H9 (cell line): ENCODE measurements at regions not wholly inside any gene's neighbourhood (a gene's known extent, or its start where the extent isn't known, plus 50 kb on each side); places are given as distances from the start of the nearest gene placed in this dataset.

Source experiments
- DNase-seq: peaks from one replicate; pipeline ENCODE4 v3.0.0-alpha.2; 2017
- H2AFZ ChIP-seq: one replicate; pipeline ENCODE4 v1.6.1; 2013; ENCODE audit warnings: mild to moderate bottlenecking, low read length, control low read depth, moderate library complexity
- H2AK5ac ChIP-seq: 2 replicates; pipeline ENCODE4 v1.6.1; 2013; ENCODE audit warnings: low read length, control low read depth, mixed read lengths; ENCODE audit not compliant: insufficient read length
- H2BK120ac ChIP-seq: one replicate; pipeline ENCODE4 v1.6.1; 2013; ENCODE audit warnings: low read depth, mild to moderate bottlenecking, low read length, control low read depth, inconsistent platforms; ENCODE audit not compliant: poor library complexity, severe bottlenecking
- H2BK12ac ChIP-seq: 2 replicates; pipeline ENCODE4 v1.6.1; 2013; ENCODE audit warnings: low read length, control low read depth, mixed read lengths, low read depth; ENCODE audit not compliant: insufficient read length
- H2BK15ac ChIP-seq: 2 replicates; pipeline ENCODE4 v1.6.1; 2013; ENCODE audit warnings: low read depth, low read length, control low read depth
- H2BK20ac ChIP-seq: one replicate; pipeline ENCODE4 v1.6.1; 2013; ENCODE audit warnings: low read depth, mild to moderate bottlenecking, low read length, control low read depth, inconsistent platforms; ENCODE audit not compliant: poor library complexity, severe bottlenecking
- H2BK5ac ChIP-seq: 2 replicates; pipeline ENCODE4 v1.6.1; 2013; ENCODE audit warnings: low read length, control low read depth, mixed read lengths; ENCODE audit not compliant: insufficient read length
- H3K14ac ChIP-seq: 2 replicates; pipeline ENCODE4 v1.6.1; 2013; ENCODE audit warnings: low read length, control low read depth; ENCODE audit not compliant: insufficient read depth
- H3K18ac ChIP-seq: 2 replicates; pipeline ENCODE4 v1.6.1; 2013; ENCODE audit warnings: low read depth, mild to moderate bottlenecking, mixed read lengths, low read length, control low read depth; ENCODE audit not compliant: insufficient read length
- H3K23ac ChIP-seq: 2 replicates; pipeline ENCODE4 v1.6.1; 2013; ENCODE audit warnings: low read length, control low read depth, mixed read lengths, low read depth; ENCODE audit not compliant: insufficient read length
- H3K23me2 ChIP-seq: 2 replicates; pipeline ENCODE4 v1.6.1; 2013; ENCODE audit warnings: low read depth, mild to moderate bottlenecking, mixed read lengths, low read length, control low read depth; ENCODE audit not compliant: insufficient read length, poor library complexity, severe bottlenecking
- H3K27ac ChIP-seq: 2 replicates; pipeline ENCODE4 v1.5.1; 2013; ENCODE audit warnings: low read length, control low read depth, mixed read lengths, low read depth; ENCODE audit not compliant: insufficient read length
- H3K27me3 ChIP-seq: 2 replicates; pipeline ENCODE4 v1.6.1; 2013; ENCODE audit warnings: low read length, control low read depth, inconsistent platforms; ENCODE audit not compliant: insufficient read depth
- H3K4ac ChIP-seq: 2 replicates; pipeline ENCODE4 v1.6.1; 2013; ENCODE audit warnings: low read depth, mild to moderate bottlenecking, control low read depth, inconsistent platforms, low read length, moderate library complexity
- H3K4me1 ChIP-seq: 2 replicates; pipeline ENCODE4 v1.6.1; 2013; ENCODE audit warnings: low read length, control low read depth, inconsistent platforms; ENCODE audit not compliant: insufficient read depth
- H3K4me2 ChIP-seq: 2 replicates; pipeline ENCODE4 v1.6.1; 2013; ENCODE audit warnings: low read length, control low read depth, mixed read lengths; ENCODE audit not compliant: insufficient read length, insufficient read depth
- H3K56ac ChIP-seq: 2 replicates; pipeline ENCODE4 v1.6.1; 2013; ENCODE audit warnings: low read depth, mild to moderate bottlenecking, mixed read lengths, low read length, control low read depth; ENCODE audit not compliant: insufficient read length
- H3K79me1 ChIP-seq: 2 replicates; pipeline ENCODE4 v1.6.1; 2013; ENCODE audit warnings: low read depth, mild to moderate bottlenecking, moderate library complexity, low read length, control low read depth, inconsistent platforms; ENCODE audit not compliant: insufficient read depth, poor library complexity, severe bottlenecking
- H3K79me2 ChIP-seq: 2 replicates; pipeline ENCODE4 v1.6.1; 2013; ENCODE audit warnings: low read length, control low read depth, inconsistent platforms; ENCODE audit not compliant: insufficient read depth
- H3K9ac ChIP-seq: 2 replicates; pipeline ENCODE4 v1.6.1; 2013; ENCODE audit warnings: low read length, control low read depth, mixed read lengths; ENCODE audit not compliant: insufficient read length; ENCODE audit errors: extremely low read depth
- H3K9me3 ChIP-seq: one replicate; pipeline ENCODE4 v1.6.1; 2013; ENCODE audit warnings: low read depth, low read length, inconsistent platforms; ENCODE audit not compliant: control insufficient read depth
- H3T11ph ChIP-seq: one replicate; pipeline ENCODE4 v1.6.1; 2013; ENCODE audit warnings: mild to moderate bottlenecking, low read length, control low read depth, inconsistent platforms
- H4K20me1 ChIP-seq: one replicate; pipeline ENCODE4 v1.6.1; 2013; ENCODE audit not compliant: control insufficient read depth, insufficient read length, insufficient read depth
- H4K5ac ChIP-seq: 2 replicates; pipeline ENCODE4 v1.6.1; 2013; ENCODE audit warnings: low read depth, mild to moderate bottlenecking, mixed read lengths, low read length, control low read depth; ENCODE audit not compliant: insufficient read length
- H4K8ac ChIP-seq: replicated peaks from 2 replicates; pipeline ENCODE4 v1.6.1; 2013; ENCODE audit warnings: low read length, control low read depth, mixed read lengths, low read depth; ENCODE audit not compliant: insufficient read length
- H4K91ac ChIP-seq: 2 replicates; pipeline ENCODE4 v1.6.1; 2013; ENCODE audit warnings: low read depth, mild to moderate bottlenecking, moderate library complexity, mixed read lengths, low read length, control low read depth; ENCODE audit not compliant: insufficient read length
- H3K27ac Mint-ChIP-seq, 3 experiments: 2 replicates in 2 of 3; 3 replicates in 1 of 3; pipeline ENCODE4 v1.8.0; 2020 to 2021; ENCODE audit warnings: mixed read lengths in 3 of 3, mild to moderate bottlenecking in 1 of 3, moderate library complexity in 1 of 3
- H3K27me3 Mint-ChIP-seq: 2 replicates; pipeline ENCODE4 v1.8.0; 2021; ENCODE audit warnings: low read depth, mild to moderate bottlenecking, moderate library complexity, mixed read lengths
- H3K36me3 Mint-ChIP-seq, 3 experiments: 2 replicates in 2 of 3; 3 replicates in 1 of 3; pipeline ENCODE4 v1.8.0; 2020 to 2021; ENCODE audit warnings: low read depth in 3 of 3, mixed read lengths in 3 of 3; ENCODE audit not compliant: insufficient read depth in 1 of 3
- H3K4me1 Mint-ChIP-seq, 2 experiments: 2 replicates each; pipeline ENCODE4 v1.8.0; 2020; ENCODE audit warnings: mixed read lengths in 2 of 2
- H3K4me3 Mint-ChIP-seq, 2 experiments: 2 replicates in 1 of 2; 3 replicates in 1 of 2; pipeline ENCODE4 v1.8.0; 2020 to 2021; ENCODE audit warnings: mild to moderate bottlenecking in 2 of 2, mixed read lengths in 2 of 2, moderate library complexity in 1 of 2
- H3K9me3 Mint-ChIP-seq, 2 experiments: 2 replicates in 1 of 2; 3 replicates in 1 of 2; pipeline ENCODE4 v1.8.0; 2020; ENCODE audit warnings: mild to moderate bottlenecking in 2 of 2, mixed read lengths in 2 of 2, moderate library complexity in 1 of 2
- WGBS: extraction: QIAGEN DNeasy Blood & Tissue Kit; methylation state at CpG from one replicate; pipeline ENCODE4 v1.1.7; 2013; ENCODE audit warnings: missing lambda C conversion rate, low lambda C conversion rate, mixed read lengths; ENCODE audit not compliant: insufficient read length; ENCODE audit errors: extremely low coverage; 5-methylcytosine and 5-hydroxymethylcytosine counted together
- TF ChIP-seq, protein P1 (sequence below): fragments of 200-600 bp; sonication (generic); conservative IDR thresholded peaks from 3 replicates; pipeline ENCODE4 v1.8.0; 2021; ENCODE audit warnings: antibody characterized with exemption, mild to moderate bottlenecking

DNA sequence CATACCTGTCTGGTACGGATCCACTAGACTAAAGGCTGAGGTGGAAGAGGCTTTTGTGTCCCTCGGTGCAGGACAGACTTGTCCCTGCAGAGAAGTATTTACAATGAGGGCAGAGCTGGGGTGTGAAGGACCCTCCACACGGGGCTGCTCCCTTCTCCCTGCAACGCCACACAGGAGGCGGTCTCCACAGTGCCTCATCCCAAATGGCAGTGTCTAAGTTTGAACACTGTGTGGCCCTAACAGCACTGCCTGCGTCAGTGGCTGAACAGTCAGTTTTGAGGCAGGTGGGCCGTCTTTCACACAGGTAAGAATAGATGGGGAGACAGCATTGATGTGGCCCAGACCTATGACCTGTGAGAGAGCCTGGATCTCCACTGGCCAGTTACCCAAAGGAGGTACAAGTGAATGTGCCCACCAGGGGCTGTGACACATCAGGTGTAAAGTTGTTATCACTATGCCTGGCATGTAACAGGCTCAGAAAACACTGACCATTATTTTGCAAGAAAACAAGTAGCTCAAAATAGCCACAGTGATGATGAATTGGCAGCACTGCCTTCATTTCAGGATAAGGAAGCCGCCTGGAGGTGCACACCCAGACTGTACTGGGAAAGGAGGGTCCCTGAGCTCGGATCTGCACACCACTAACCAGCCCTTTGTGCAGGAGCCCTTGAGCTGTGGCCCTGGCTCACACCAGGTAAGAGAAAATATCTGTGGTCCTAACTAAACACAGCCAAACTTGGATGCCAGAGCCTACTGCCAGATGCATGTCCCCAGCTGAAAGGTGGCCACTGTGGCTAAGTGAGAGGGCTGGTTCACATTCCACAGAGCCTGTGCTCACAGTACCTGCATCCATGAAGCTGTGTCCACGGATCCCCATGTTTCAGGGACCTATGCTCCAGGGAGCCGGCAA is 246.7 kb downstream of the DLL1 start:
- Histone ChIP-seq H3K79me2 (no peaks in the 10 kb centered on the region), H3T11ph (no peak overlapping the region), H3K4me1 (peaks cover 3% of the 10 kb centered on the region; the same call in 1 of the 2 replicates), H4K5ac (no peak overlapping the region), H2AFZ (no peak overlapping the region), H3K4ac (no peak overlapping the region), H3K23ac (no peak overlapping the region), H2AK5ac (no peak overlapping the region), H3K23me2 (no peaks in the 10 kb centered on the region), H2BK120ac (no peak overlapping the region), H4K91ac (no peak overlapping the region), H3K14ac (no peak overlapping the region; the same call in 1 of the 2 replicates), H2BK12ac (no peak overlapping the region), H3K4me2 (no peak overlapping the region), H3K27ac (no peak overlapping the region), H3K27me3 (no peaks in the 10 kb centered on the region), H4K8ac (no peak overlapping the region), H3K9ac (no peak overlapping the region), H3K9me3 (no peaks in the 10 kb centered on the region), H4K20me1 (no peaks in the 10 kb centered on the region), H2BK5ac (no peak overlapping the region), H2BK20ac (no peak overlapping the region), H3K18ac (no peak overlapping the region), H3K56ac (no peak overlapping the region), H3K79me1 (no peaks in the 10 kb centered on the region), H2BK15ac (no peak overlapping the region)
- H3K4me1 Mint-ChIP-seq = peaks cover 18 to 25% of the 10 kb centered on the region in 2 experiments
- peaks cover 3% of the 10 kb centered on the region for H3K27me3 Mint-ChIP-seq
- no peak for DNase-seq
- peaks cover 0 to 16% (median 6%) of the 10 kb centered on the region in 3 experiments; a peak in 4 of 7 replicates for H3K36me3 Mint-ChIP-seq
- no CpG with 5 or more reads among the region's 11 CpGs for WGBS
- peaks cover 5 to 8% of the 10 kb centered on the region in 2 experiments; a peak in 3 of 5 replicates for H3K9me3 Mint-ChIP-seq
- TF ChIP-seq, protein P1, sequence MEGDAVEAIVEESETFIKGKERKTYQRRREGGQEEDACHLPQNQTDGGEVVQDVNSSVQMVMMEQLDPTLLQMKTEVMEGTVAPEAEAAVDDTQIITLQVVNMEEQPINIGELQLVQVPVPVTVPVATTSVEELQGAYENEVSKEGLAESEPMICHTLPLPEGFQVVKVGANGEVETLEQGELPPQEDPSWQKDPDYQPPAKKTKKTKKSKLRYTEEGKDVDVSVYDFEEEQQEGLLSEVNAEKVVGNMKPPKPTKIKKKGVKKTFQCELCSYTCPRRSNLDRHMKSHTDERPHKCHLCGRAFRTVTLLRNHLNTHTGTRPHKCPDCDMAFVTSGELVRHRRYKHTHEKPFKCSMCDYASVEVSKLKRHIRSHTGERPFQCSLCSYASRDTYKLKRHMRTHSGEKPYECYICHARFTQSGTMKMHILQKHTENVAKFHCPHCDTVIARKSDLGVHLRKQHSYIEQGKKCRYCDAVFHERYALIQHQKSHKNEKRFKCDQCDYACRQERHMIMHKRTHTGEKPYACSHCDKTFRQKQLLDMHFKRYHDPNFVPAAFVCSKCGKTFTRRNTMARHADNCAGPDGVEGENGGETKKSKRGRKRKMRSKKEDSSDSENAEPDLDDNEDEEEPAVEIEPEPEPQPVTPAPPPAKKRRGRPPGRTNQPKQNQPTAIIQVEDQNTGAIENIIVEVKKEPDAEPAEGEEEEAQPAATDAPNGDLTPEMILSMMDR = no peak
- no peak overlapping the region for H3K4me3 Mint-ChIP-seq
- no peak overlapping the region for H3K27ac Mint-ChIP-seq
